GM23338 (cell line): ENCODE measurements at regions not wholly inside any gene's neighbourhood (a gene's known extent, or its start where the extent isn't known, plus 50 kb on each side); places are given as distances from the start of the nearest gene placed in this dataset.

Source experiments
- CREB1 ChIP-seq: fragments of 250-450 bp; sonication (Bioruptor Pico); IDR thresholded peaks from 2 replicates; pipeline ENCODE4 v1.5.0; 2020; ENCODE audit warnings: low read depth, mild to moderate bottlenecking, moderate library complexity
- EZH2 ChIP-seq: fragments of 200-600 bp; sonication (generic); IDR thresholded peaks from one replicate; pipeline ENCODE4 v1.8.0; 2017; ENCODE audit warnings: antibody characterized with exemption, mild to moderate bottlenecking, low read depth; ENCODE audit not compliant: unreplicated experiment
- EZH2phosphoT487 ChIP-seq: fragments of 200-600 bp; sonication (generic); IDR thresholded peaks from one replicate; pipeline ENCODE4 v1.8.1; 2018; ENCODE audit warnings: antibody characterized with exemption; ENCODE audit not compliant: unreplicated experiment
- JUNB ChIP-seq: IDR thresholded peaks from one replicate; pipeline ENCODE4 v1.6.1; 2016; ENCODE audit warnings: antibody characterized with exemption; ENCODE audit not compliant: unreplicated experiment
- NANOG ChIP-seq: IDR thresholded peaks from 2 replicates; pipeline ENCODE4 v1.6.1; 2016; ENCODE audit warnings: antibody characterized with exemption, borderline replicate concordance
- POLR2AphosphoS5 ChIP-seq: IDR thresholded peaks from 2 replicates; pipeline ENCODE4 v1.6.1; 2016; ENCODE audit warnings: antibody characterized with exemption, low read depth
- STAT1 ChIP-seq: IDR thresholded peaks from one replicate; pipeline ENCODE4 v1.6.1; 2016; ENCODE audit warnings: antibody characterized with exemption; ENCODE audit not compliant: unreplicated experiment
- ZNF114 ChIP-seq: fragments of 250-450 bp; sonication (Bioruptor Pico); IDR thresholded peaks from 2 replicates; pipeline ENCODE4 v1.5.0; 2020; ENCODE audit warnings: mild to moderate bottlenecking, moderate library complexity
- ZNF331 ChIP-seq: fragments of 250-450 bp; sonication (Bioruptor Pico); IDR thresholded peaks from 2 replicates; pipeline ENCODE4 v1.5.0; 2020; ENCODE audit warnings: low read depth, mild to moderate bottlenecking, moderate library complexity
- ZNF462 ChIP-seq: fragments of 250-450 bp; sonication (Bioruptor Pico); IDR thresholded peaks from 2 replicates; pipeline ENCODE4 v1.5.0; 2020; ENCODE audit warnings: mild to moderate bottlenecking, moderate library complexity
- TF ChIP-seq, protein P1 (sequence below), 2 experiments: fragments of 200-600 bp in 1 of 2; sonication (generic) in 1 of 2; conservative IDR thresholded peaks; 2 replicates each; pipeline versions ENCODE4 v1.5.1 to v1.6.1; 2016 to 2017; ENCODE audit warnings: antibody characterized with exemption in 2 of 2, low read depth in 2 of 2, mild to moderate bottlenecking in 2 of 2, moderate library complexity in 1 of 2
- TF ChIP-seq, protein P2 (sequence below): IDR thresholded peaks from one replicate; pipeline ENCODE4 v1.6.1; 2018; ENCODE audit warnings: antibody characterized with exemption; ENCODE audit not compliant: unreplicated experiment
- TF ChIP-seq, protein P3 (sequence below): IDR thresholded peaks from 2 replicates; pipeline ENCODE4 v1.6.1; 2016; ENCODE audit warnings: antibody characterized with exemption

- TF ChIP-seq, protein P1, sequence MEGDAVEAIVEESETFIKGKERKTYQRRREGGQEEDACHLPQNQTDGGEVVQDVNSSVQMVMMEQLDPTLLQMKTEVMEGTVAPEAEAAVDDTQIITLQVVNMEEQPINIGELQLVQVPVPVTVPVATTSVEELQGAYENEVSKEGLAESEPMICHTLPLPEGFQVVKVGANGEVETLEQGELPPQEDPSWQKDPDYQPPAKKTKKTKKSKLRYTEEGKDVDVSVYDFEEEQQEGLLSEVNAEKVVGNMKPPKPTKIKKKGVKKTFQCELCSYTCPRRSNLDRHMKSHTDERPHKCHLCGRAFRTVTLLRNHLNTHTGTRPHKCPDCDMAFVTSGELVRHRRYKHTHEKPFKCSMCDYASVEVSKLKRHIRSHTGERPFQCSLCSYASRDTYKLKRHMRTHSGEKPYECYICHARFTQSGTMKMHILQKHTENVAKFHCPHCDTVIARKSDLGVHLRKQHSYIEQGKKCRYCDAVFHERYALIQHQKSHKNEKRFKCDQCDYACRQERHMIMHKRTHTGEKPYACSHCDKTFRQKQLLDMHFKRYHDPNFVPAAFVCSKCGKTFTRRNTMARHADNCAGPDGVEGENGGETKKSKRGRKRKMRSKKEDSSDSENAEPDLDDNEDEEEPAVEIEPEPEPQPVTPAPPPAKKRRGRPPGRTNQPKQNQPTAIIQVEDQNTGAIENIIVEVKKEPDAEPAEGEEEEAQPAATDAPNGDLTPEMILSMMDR (conservative IDR thresholded peaks at IDR 0.05; ENCODE audit: low read depth in 2 of 2) = no peak
- no peak for TF ChIP-seq POLR2AphosphoS5
- TF ChIP-seq EZH2 = no peak
- TF ChIP-seq, protein P2, sequence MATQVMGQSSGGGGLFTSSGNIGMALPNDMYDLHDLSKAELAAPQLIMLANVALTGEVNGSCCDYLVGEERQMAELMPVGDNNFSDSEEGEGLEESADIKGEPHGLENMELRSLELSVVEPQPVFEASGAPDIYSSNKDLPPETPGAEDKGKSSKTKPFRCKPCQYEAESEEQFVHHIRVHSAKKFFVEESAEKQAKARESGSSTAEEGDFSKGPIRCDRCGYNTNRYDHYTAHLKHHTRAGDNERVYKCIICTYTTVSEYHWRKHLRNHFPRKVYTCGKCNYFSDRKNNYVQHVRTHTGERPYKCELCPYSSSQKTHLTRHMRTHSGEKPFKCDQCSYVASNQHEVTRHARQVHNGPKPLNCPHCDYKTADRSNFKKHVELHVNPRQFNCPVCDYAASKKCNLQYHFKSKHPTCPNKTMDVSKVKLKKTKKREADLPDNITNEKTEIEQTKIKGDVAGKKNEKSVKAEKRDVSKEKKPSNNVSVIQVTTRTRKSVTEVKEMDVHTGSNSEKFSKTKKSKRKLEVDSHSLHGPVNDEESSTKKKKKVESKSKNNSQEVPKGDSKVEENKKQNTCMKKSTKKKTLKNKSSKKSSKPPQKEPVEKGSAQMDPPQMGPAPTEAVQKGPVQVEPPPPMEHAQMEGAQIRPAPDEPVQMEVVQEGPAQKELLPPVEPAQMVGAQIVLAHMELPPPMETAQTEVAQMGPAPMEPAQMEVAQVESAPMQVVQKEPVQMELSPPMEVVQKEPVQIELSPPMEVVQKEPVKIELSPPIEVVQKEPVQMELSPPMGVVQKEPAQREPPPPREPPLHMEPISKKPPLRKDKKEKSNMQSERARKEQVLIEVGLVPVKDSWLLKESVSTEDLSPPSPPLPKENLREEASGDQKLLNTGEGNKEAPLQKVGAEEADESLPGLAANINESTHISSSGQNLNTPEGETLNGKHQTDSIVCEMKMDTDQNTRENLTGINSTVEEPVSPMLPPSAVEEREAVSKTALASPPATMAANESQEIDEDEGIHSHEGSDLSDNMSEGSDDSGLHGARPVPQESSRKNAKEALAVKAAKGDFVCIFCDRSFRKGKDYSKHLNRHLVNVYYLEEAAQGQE = no peak
- no peak for TF ChIP-seq JUNB
- TF ChIP-seq STAT1 = no peak
- no peak for TF ChIP-seq CREB1 (CRISPR knock-in tag)
- no peak for TF ChIP-seq NANOG
- no peak for TF ChIP-seq EZH2phosphoT487
- TF ChIP-seq, protein P3, sequence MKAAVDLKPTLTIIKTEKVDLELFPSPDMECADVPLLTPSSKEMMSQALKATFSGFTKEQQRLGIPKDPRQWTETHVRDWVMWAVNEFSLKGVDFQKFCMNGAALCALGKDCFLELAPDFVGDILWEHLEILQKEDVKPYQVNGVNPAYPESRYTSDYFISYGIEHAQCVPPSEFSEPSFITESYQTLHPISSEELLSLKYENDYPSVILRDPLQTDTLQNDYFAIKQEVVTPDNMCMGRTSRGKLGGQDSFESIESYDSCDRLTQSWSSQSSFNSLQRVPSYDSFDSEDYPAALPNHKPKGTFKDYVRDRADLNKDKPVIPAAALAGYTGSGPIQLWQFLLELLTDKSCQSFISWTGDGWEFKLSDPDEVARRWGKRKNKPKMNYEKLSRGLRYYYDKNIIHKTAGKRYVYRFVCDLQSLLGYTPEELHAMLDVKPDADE = no peak
- no peak for TF ChIP-seq ZNF462
- no peak for TF ChIP-seq ZNF114
- no peak for TF ChIP-seq ZNF331 (CRISPR knock-in tag)
These were observed 137.1 kb upstream of the PMCH start for GRCh38 chr12:102334765-102335164.
